Amniotic stem cell (primary cell): ENCODE measurements at regions not wholly inside any gene's neighbourhood (a gene's known extent, or its start where the extent isn't known, plus 50 kb on each side); places are given as distances from the start of the nearest gene placed in this dataset.

Experiments
- DNase-seq: peaks from one replicate; lab custom pipeline; 2025; lab: John Stamatoyannopoulos, UW

DNA sequence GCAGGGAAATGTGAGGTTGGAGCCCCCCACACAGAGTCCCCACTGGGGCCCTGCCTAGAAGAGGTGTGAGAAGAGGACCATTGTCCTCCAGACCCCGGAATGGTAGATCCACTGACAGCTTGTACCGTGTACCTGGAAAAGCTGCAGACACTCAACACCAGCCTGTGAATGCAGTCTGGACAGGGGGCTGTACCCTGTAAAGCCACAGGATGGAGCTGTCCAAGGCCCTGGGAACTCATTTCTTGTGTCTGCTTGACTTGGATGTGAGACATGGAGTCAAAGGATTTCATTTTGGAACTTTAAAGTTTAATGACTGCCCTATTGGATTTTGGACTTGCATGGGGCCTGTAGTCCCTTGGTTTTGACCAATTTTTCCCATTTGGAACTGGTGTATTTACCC, 535.0 kb upstream of the MEF2C start:
- no peak for DNase-seq

GRCh38 chr5:89417515-89417914, 534.5 kb upstream of the MEF2C start:
- DNase-seq: no peak

- DNase-seq: no peak
Observed at GRCh38 chr5:89411891-89412290, 528.9 kb upstream of the MEF2C start.

- no peak for DNase-seq
Observed at GRCh38 chr5:89407054-89407453, 524.1 kb upstream of the MEF2C start.

DNA sequence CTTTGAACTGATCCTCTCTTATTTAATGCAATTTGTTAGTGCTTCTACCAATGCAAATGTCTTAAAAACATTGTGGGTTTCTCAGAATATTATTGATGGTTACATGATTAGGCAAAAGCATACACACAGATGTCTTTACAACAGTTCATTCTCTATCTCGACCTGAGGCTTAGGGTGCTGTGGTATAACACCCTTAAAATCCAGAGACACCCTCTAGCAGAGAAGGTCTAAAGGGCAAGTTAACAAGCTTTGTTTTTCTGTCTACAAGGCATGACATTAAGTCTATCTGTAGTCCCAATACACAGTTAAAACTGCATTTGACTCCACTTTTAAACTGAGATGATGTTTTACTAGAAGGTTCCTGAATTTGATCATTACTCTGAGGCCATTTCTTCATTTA, 518.7 kb upstream of the MEF2C start:
- no peak for DNase-seq

- DNase-seq: no peak
Observed at GRCh38 chr5:89401012-89401411, 518.0 kb upstream of the MEF2C start.

GRCh38 chr5:89399548-89399947, 516.6 kb upstream of the MEF2C start:
- DNase-seq: no peak

- no peak for DNase-seq
Observed at GRCh38 chr5:89397096-89397495, 514.1 kb upstream of the MEF2C start.

- DNase-seq: no peak
Observed at GRCh38 chr5:89396278-89396954, 513.4 kb upstream of the MEF2C start.

DNA sequence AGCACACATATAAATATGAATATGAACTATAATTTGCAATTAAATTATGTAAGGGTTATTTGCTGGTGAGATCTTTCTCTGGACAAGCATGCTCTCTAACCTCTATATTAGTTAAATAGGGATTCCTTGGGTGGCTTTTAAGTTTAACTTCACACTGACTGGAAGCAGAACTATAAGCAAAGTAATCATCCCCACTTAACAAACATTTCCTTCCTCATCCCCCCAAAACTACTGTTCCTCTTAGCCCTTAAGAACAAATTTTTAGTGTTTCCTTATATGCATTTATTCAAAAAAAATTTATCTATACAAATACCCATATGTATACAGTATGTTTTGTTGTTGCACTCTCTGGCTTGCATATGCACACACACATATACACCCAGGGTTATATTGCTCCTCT, 512.1 kb upstream of the MEF2C start:
- no peak for DNase-seq

DNA sequence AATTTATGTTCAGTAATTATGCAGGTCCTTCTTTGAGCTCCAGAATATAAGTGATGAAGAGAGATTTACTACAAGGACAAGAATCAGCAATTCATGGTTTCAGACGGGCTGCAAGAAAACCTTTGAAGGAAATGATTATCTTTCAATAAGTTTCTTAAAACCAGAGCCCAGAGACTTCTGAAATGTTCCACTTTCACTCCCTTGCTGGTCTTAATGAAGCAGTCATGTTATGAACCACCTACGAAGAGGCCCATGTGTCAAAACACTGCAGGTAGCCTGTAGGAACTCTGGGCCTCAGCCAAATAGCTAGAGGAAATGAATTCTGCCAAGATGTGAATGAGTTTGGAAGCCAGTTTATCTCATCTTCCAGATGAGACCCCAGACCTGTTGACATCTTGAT, 505.9 kb upstream of the MEF2C start:
- no peak for DNase-seq

DNA sequence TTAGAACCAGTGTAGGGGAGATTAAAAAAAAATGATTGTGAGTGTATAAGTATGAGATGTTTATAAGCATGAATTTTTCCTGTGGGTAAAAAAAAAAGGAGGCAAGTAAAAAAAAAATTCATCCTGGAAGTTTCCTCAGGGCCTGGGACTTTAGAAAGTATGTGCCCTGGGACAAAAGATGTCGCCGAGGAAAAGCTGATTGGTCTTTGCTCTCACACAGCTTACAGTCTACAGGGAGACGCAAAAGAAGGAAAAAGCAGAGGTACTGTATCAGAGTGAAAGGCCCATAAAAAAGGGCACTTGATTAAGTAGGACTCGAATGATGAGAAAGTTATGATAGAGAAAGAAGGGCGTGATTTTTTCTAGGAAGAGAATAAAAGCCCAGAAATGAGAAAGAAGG, 501.4 kb upstream of the MEF2C start:
- no peak for DNase-seq

- no peak for DNase-seq
Observed at GRCh38 chr5:89380635-89381034, 497.7 kb upstream of the MEF2C start.

GRCh38 chr5:89377767-89378455, 494.9 kb upstream of the MEF2C start:
- DNase-seq: no peak

GRCh38 chr5:89374818-89375521, 492.0 kb upstream of the MEF2C start:
- no peak for DNase-seq

DNA sequence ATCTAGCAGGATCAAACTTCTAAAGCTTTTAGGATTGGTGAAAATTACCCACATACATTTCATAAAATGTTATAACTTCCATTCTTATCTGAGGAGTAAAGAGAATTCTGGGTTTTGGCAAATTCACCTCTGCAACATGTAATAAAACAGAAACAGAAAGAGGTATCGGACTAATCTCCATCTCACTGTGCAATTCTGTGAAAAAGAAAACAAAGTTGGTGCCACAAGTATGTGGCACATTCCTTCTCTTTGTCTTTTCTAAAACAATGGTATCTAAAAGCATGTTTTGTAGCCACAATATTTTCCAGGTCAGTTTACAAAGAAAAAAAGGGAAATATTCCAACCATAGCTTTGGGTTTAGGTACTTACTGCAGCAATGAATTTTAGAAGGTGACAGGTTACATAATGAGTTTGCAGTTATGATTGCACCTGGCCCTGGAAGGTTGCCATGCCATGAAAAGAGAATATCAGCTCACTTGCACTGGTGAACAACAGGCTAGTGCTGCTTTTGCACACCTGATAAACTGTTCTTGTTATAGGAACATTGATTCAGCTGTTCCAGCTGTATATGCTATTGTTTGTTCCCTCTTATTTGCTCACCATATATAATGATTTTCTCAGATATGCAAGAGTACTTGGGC, 491.3 kb upstream of the MEF2C start:
- DNase-seq: no peak

- DNase-seq: no peak
Observed at GRCh38 chr5:89372176-89372575, 489.2 kb upstream of the MEF2C start.

GRCh38 chr5:89371646-89372045, 488.7 kb upstream of the MEF2C start:
- no peak for DNase-seq

DNA sequence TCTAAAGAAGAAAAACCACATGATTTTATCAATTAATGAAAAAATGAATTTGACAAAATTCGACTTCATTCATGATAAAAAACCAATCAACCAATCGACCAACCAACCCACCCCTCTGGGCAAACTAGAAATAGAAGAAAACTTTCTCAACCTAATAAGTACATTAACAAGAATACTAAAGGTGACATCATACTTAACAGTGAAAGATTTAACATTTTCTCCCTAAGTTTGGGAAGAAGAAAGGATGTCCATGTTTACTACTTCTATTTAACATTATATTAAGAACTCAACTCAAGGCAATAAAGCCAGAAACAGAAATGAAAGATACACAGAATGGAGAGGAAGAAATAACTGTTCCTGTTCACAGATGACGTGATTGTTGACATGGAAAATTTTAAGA, 476.1 kb upstream of the MEF2C start:
- DNase-seq: no peak

DNA sequence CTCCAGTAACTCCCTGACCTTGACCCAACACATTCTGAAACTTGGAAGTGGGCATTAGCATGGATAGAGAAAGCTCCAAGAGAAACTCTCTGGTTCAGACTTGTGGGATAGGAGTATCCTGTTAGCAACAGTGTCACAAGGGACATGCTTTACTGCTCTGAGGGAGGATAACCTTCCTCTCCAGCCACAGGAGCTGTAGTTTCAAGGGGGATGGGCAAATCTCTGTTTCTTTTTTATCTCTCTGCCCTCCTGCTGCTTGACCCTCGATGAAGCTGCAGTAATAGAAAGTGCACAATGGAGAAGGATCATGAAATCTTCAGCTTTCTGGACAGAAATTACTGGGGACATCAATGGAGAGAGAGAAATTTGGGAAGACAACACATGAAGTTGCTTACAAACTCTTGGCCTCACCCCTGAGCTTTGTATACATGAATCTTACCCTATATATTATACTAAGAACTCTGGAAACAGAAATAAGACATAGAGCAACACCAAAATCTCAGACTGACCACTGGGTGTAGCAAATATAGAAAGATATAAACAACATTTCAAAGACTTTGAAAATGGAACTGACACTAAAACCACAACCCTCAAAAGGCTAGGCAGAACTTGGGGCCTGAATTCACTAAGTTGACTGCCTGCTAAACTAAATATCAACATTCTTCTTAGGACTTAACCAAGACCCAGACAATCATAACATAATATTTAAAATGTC, 471.0 kb upstream of the MEF2C start:
- no peak for DNase-seq

- no peak for DNase-seq
Observed at GRCh38 chr5:89351975-89352374, 469.0 kb upstream of the MEF2C start.

GRCh38 chr5:89351222-89351621, 468.2 kb upstream of the MEF2C start:
- no peak for DNase-seq
